HG03095 (cell line): ENCODE measurements at regions not wholly inside any gene's neighbourhood (a gene's known extent, or its start where the extent isn't known, plus 50 kb on each side); places are given as distances from the start of the nearest gene placed in this dataset.

ENCODE experiments used
- ATAC-seq: cut with Tn5 transposase; IDR thresholded peaks from one replicate; pipeline ENCODE4 v1.9.1; 2021; ENCODE audit warnings: moderate library complexity; ENCODE audit not compliant: unreplicated experiment

DNA sequence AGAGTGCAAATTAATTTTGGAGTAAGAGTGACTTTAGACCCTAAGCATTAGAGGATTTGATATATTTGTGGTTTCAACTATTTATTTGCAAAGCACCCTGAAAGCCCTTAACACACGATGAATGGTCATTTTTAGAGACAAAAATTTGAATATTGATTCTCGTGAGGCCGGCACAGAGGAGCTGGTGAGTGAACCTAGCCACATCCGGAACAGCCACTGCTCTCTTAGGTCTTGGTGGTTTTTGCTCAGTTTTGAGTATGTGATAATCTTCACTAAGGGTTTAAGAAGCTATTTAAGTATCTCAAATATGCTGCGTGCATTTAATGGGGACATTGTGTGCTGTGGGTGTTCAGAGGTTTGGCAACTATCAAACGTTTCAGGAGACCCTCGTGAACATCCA lies 204.8 kb downstream of the TSN start:
- peak; percentile 72 for ATAC-seq

DNA sequence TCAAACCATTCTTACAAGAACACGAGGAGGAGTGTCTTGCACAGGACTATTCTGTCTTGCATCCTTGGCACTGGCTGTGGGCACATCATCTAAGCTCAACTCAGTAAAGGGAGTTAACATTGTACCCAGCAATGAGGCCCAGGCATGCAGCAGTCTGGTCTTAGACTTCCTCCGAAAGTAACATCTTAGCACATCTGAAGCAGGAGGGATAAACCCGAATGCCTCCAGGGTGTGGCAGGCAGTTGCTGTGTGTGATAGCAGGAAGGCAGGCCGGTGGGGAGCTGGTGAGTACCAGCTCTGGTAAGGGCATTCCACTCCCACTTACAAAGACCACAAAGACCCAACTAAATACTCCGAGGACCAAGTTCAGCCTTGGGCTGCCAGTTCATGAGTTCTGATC lies 206.3 kb downstream of the TSN start:
- no peak for ATAC-seq

DNA sequence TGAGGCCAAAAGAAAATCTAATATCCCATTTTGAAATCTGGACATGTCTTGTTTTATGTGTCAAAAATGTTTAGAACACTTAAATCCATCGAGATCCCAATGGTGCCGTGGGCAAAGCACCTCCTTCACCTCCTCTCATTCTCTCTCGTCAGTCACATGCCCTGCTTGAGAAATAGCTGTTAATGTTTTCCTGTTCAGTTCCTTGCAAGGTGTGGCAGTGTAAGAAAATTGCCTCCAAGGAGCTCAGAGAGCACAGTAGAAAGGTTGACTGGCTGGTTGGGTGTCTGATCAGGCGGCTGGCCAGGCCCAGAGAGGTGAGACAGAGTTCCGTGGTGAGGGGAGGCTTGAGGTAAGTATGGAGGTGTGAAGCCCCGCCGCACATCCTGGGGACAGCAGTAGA lies 210.2 kb downstream of the TSN start:
- ATAC-seq, result no peak

DNA sequence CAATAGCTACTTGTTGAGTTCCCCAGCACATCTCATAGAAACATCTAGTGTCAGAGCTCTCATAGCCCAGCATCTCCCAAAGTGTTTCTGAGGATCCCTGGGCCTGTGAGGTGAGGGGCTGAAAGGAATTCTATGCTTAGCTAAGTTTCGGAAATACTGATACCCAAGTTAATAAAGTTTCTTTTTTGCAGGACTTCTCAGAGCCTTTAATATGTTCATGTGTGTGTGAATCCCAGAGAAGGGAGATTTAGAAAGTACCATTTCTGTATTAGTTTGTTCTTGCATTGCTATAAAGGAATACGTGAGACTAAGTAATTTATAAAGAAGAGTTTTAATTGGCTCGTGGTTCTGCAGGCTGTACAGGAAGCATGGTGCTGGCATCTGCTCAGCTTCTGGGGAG lies 211.2 kb downstream of the TSN start:
- ATAC-seq, result no peak

DNA sequence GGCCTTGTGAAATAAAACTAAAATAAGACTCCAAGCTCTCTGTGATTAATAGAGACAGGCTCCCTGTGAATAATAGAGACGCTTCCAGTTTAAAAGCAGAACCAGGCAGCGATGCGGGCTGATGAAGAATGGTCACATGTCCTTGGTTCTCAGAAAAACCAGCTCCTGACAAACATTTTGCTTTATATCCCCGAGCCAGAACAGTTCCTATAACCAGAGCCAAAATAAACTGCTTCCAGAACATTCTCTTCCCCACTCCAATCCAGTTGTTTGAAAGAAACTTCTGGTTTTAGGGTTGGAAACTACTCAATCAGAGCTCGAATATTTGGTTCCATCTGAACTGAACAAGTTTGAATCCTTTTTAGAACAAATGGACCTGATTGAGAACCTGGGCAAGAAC lies 213.7 kb downstream of the TSN start:
- ATAC-seq, result no peak

DNA sequence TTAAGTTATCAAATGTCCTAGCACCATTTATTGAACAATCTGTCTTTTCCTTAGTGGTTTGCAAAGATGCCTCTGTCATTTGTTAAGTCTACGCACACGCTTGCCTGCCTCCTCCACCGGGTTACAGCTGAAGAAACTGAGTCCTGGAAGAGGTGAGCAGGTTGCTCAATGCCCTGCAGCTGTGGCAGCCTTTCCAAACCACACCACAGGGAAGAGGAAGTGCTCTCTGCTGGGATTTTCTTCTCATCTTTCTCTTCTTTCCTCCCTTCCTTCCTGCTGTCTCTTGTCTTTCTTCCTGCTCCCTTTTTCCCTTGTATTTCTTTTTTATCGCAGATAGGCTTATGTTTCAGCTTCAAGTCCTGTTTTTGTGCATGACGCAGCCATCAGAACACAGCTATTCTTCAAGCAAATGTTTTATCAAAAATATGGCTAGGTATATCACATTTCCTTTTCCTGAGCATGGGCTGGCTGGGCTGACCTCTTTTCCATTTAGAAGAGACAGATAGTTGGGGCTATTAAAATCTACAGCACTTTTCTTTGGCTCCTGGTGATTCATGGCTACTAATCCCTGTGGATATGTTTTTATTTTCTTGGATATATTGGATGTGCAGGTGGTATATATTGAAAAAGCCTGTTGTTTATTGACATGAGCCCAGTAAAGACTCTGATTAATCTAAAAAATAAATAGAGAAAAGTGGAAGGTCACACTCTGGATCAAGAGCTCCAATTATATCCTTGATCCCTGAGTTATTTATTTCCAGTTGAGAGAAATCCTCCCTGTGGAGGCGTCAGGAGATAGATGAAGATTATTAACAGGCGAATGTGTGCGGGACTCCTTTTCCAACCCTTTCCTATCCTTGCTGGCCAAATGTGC lies 214.6 kb downstream of the TSN start:
- no peak for ATAC-seq

DNA sequence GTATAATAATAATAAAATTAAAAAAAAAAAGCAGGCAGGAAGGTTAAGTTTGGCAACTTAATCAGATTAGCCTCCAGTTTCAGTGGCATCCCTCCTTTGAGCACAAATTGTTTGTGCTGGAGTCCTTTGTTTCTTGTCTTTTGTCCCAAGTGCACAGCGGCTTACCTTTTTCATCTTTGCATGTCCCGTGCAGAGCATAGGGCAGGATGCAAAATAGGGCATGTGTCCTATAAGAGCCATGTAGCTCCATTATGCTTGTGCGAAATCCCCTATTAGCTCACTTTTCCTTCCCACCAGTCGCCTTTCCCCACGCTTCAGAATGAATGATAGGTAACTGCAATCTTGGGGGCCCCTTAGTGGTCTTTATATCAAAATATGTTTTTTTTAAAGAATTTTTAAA lies 216.8 kb downstream of the TSN start:
- no peak for ATAC-seq

DNA sequence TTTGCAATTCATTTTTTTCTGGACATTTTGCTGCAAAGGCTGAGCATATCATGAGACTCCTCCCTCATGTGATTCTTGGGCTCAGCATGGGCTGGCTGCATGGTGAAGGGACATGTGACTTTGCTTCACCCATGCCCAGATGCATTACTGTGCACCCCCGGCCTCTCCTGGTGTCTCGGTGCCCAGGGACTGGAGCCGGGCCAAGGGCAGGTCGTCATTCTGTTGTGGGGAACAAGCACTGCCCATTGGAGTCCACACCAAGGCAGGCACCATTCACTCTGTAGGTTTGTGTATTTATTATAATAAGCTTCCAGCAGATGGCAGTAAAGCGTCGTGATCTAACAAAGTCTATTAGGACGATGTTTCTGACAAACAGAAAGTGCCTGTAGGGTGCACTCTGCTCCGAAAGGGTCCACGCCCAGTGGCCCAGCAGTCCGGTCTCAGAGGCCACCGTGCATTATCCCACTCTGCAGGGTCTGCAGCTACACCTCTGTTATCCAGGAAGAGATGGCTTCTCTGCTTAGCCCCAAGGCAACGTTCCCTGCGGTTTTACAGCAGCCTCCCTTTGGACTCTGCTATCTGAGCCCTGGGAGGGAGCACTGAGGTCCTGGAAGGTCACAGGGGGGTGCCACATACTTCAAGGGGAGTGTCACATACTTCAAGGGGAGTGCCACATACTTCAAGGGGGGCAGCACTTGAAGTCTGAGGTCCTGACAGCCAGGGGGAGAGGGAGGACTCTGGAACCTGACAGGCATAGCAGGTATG lies 219.6 kb downstream of the TSN start:
- peak; percentile 96 for ATAC-seq

DNA sequence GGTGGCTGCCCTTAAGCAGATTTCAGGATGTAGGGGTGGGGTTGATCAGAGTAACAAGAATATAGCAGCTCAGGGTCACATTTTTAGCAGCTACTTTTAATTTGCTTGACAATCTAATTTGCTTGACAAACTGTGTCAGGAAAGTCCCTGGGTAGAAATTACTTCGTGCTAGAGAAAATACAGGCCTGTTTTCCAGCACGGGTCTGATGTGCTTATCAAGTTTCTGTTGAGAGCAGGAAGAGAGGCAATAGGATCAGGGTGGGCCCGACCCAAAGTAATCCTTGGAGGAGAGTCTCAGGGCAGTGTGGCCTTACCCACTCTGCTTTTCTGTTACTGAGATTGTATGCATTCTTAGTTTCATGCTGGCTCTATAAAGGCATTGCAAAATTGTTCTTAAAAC lies 221.5 kb downstream of the TSN start:
- ATAC-seq, result no peak

DNA sequence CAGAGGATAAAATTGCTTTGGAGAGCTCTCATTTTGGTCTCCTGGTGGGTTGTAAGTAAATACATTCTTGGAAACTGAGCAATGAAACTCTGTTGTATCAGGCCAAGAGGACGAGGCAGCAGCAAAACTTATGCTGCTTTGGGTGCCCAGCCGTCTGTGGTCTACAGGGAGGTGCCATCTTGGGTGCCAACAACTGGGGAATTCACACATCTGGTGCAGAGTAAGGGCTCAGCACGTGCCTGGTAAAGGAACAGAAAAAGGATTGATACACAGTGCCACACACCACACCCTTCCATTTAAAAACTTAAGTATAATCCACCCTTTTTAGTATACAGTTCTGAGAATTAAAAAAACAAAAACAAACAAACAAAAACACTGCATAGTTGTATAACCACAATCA lies 221.9 kb downstream of the TSN start:
- ATAC-seq, result no peak

DNA sequence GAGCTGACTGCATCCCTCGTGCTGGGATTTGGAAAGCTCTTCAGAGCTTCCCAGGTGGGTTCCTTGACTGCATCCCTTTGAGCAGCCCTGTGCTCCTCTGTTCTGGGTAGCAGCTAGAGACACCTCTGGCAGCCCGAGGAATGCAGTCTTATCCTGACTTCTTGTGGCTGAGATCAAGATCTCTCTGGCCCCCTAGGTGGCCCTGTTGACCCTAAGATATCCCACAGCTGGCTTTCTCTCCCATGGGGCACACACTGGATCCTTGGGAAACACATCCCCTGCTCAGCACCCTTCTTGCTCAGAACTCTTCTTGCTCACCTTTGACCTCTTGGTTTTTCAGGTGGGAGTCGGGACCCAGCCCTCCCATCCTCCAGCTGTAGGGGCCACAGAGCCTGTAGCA lies 237.2 kb downstream of the TSN start:
- no peak for ATAC-seq

DNA sequence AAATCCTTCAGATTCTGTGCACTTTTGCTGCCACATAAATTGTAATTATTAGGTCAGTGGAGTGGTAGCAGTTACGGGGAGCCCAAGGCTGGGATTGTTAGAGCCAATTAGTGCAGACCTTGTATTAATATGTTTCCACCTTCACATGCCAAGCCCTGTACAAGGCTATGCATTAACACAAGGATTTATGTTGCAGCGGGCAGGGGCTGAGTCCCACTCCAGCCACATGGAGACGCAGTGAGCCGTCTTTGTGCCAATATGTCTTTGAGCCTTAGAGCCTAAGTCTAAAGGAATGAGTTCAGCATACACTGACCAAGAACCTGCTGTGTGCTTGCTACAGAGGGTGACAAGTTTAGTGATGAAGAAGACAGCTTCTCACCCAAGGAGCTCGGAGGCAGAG lies 238.2 kb downstream of the TSN start:
- no peak for ATAC-seq

DNA sequence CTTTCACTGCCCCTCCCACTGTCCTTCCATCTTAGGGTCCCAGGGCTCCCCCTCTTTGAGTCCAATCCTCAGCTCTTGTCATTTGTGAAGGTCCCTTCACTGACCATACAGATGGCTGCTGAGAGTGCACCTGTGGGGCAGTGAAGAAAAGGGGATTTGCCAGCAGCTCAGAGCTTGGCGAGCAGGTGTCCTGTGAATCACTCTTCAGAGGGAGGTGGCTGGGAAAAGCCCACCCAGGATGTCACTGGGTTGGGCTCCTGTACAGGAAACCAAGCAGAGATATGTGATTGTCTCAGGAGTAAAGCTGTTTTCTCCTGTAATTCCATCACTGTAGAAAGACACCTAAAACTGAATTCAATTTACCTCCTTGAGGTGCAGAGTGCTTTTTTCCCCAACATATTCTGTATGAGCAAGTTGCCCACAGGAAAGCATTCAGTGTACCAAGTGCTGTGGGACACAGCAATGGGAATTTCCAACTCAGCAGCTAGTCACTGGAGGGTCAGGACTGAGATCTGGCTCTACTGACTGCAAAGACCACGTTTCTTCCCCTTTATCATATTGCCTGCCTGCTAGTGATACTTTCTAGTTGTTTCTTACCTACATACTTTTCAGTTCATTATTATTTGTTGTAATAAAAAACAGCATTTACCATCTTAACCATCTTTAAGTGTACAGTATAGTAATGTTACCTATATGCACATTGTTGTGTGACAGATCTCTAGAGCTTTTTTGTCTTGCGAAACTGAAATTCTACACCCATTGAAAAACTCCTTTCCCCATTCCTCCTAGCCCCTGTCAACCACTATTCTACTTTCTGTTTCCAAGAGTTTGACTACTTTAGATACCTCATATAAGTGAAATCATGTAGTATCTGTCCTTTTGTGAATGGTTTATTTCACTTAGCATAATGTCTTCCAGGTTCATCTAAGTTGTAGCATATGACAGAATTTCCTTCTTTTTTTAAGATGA lies 239.1 kb downstream of the TSN start:
- no peak for ATAC-seq

DNA sequence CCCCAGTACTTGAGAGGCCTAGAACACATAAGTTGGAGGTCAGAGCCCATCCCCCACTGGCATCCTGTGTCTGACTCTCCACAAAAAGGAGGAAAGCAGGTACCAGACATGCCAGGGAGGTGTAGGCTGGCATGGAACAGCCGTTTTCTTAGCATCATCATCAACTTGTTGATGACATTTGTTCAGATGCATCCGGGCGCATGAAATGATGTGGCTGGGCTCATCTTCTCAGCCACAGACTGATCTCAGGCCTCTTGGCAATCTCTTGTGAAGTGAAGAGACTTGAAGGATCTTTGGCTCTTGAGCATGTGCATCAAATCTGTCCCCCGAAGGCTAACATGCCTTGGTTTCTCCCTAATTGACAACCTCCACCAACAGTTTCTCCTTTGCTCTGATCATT lies 243.3 kb downstream of the TSN start:
- ATAC-seq, result no peak

DNA sequence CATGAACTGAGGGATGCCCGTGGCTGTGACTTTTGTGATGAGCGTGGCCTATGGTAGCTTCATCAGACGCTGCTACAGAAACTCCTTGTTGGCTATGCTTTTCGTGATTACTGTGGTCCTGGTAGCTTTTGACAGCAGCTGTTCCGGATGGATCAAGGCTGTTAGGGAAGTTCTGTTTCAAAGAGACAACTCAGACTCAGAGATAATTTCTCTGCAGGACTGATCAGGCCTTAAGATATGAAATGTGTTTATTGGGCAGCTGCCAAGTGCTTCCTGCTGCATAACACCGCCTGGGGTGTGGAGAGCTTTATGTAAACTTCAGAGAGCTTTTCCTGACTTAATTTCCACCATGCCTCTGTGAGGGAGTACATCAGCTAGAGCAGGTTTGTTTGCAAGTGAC lies 243.8 kb downstream of the TSN start:
- no peak for ATAC-seq

DNA sequence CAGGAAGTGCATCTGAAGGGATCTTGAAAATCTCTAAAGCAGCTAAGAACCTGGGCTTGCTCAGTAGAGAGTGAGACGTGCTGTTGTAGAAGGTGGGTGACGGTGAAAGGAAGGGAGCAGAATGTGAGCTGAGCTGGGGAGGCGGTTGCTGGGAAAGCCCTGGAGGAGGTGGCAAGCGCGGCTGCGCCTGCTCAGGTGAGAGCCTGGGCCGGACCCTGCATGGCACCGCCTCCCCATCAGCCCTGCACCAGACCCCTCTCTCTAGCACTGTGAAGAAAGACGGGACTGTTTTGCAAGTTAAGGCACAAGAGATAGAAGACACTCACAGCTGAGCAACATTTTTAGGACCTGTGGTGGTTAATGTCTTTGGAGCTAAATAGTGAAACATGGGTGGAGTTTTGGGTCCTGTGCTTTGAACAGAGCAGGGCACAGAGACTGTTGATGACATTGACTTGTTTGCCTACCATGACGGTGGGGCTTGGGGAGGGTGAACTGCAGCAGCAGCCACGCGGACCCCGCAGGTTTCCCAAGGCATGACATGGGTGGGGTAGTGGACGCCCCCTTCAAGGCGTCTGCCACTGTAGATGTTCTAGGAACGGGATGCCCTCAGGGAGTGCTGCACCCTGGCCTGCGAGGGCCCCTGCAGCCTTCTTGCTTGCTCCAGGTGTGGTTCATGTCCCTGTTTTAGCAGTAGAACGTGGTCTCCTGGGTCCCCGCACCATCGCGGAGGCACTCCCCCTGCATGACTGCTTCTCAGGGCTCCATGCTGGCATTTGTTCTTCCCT lies 245.3 kb downstream of the TSN start:
- ATAC-seq, result no peak

DNA sequence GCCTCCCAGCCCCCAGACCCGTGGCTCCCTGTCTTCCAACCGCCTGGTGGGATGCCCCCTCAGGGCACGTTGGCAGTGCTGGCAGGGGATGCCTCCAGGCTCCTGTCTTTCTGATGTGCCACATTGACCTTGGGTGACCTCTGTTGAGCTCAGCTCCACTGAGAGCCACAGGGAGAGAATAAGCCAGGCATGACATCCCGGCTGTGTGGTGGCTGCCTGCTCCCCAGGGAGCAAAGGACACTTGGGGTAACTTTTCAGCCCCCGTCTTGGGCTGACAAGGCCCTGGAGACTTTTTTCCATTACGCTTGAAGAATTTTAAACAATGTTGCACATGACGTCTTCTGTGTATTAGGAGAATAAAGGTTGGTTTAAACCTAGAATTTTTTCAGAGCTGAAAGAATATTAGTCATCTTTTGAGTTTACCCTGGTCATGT lies 246.0 kb downstream of the TSN start:
- ATAC-seq, result no peak

DNA sequence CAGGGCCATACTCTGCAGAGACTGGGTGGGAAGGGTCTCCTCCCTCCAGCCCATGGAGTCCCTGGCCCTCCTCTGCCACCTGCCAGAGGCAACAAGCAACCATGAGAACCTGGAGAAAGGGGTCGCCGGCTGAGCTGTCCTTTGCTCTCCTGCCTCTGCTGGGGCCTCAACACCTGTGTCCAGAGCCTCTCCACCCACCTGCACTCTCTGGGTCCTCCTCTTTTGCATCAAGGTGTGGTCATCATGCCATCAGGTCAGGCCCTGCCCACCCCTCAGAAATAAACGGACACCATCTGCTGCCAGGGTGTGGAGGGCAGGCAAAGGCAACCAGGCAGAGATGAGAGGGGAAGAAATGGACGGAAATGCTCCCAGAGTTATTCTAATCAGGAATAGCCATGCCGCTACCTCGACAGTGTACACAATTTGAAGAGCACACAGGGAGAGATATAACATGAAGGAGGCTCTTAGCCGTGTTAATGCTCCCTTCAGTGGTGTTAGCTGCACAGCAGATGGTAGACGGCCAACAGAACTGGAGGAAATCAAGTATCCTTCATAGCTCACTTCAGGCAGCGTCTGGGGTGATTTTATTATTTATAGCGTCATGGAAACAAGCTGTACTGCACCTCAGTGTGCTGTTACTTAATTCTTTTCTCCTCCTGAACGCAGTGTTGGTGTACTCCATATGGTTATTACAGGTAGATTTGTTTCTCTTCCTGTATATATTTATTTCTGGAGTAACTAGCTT lies 247.9 kb downstream of the TSN start:
- ATAC-seq, result no peak

DNA sequence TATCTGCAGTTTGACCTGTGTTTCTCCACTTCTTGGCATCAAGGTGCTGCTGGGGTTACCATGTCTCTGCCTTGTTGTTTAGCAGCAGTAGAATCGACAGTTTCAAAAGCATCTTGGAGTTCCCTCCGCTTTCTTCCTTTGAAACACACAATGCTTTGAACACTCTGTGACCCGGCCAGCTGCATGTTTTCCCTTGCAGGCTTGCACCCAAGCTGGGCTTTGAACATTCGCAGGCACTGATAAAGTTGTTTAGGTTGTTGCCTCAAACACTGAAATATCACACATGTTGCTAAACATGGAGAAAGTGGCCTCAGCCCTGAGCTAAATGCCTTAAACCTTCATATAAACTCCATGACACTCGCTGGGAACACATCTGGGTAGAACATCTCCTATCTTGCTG lies 251.7 kb downstream of the TSN start:
- no peak for ATAC-seq

DNA sequence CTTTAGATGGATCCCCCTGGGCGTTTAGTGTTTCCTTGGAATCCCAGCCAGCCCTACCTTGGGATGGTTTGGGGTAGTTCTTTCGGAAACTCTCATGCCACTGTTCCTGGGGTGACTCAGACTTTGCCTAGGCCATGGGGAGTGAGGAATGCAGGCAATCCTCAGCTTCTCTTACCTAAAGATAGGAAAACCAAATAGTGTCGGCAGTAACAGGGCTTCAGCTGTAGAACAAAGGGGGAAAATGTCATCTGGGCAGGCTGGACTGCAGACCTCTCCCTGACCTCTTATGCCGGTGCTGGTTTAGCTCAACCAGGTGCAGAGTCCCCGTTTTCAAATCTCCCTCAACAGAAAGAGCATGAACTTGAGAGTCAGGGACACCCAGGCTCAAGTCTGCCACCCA lies 252.1 kb downstream of the TSN start:
- ATAC-seq, result no peak
